MCF 10A (cell line): ENCODE measurements at regions not wholly inside any gene's neighbourhood (a gene's known extent, or its start where the extent isn't known, plus 50 kb on each side); places are given as distances from the start of the nearest gene placed in this dataset.

Source experiments
- BruUV-seq: library from RNA; stranded (reverse); fragments of 400-500 nt; replicated peaks from 2 replicates; lab custom pipeline; 2021; lab: Mats Ljungman, UMichigan
- CTCF ChIA-PET: fragments of 300-600 bp; sonication (Branson Sonifier 250); formaldehyde crosslinking; extraction: SDS; loops from one replicate; lab custom pipeline; 2021; ENCODE audit warnings: antibody characterized with exemption, inconsistent platforms; lab: Yijun Ruan, JAX
- POLR2A ChIA-PET: fragments of 300-600, 350-650 bp; sonication (Branson Sonifier 250); formaldehyde crosslinking; extraction: SDS; loops from one replicate; lab custom pipeline; 2020; ENCODE audit warnings: antibody characterized with exemption, inconsistent platforms; lab: Yijun Ruan, JAX
- DNase-seq: peaks from one replicate; pipeline ENCODE4 v3.0.0-alpha.2; 2018; ENCODE audit not compliant: unreplicated experiment
- H3K27ac Mint-ChIP-seq: one replicate; pipeline ENCODE4 v1.8.0; 2022; ENCODE audit warnings: mild to moderate bottlenecking, low read depth, mixed read lengths; ENCODE audit not compliant: unreplicated experiment
- H3K27me3 Mint-ChIP-seq: one replicate; pipeline ENCODE4 v1.8.0; 2022; ENCODE audit warnings: mixed read lengths; ENCODE audit not compliant: insufficient read depth, unreplicated experiment
- H3K36me3 Mint-ChIP-seq: one replicate; pipeline ENCODE4 v1.8.0; 2022; ENCODE audit warnings: mild to moderate bottlenecking, moderate library complexity, mixed read lengths; ENCODE audit not compliant: insufficient read depth, unreplicated experiment
- H3K4me1 Mint-ChIP-seq: one replicate; pipeline ENCODE4 v1.8.0; 2022; ENCODE audit warnings: mixed read lengths; ENCODE audit not compliant: insufficient read depth, unreplicated experiment
- H3K4me3 Mint-ChIP-seq: one replicate; pipeline ENCODE4 v1.8.0; 2022; ENCODE audit warnings: mild to moderate bottlenecking, moderate library complexity, mixed read lengths; ENCODE audit not compliant: unreplicated experiment
- H3K9me3 Mint-ChIP-seq: one replicate; pipeline ENCODE4 v1.8.0; 2022; ENCODE audit warnings: mixed read lengths; ENCODE audit not compliant: unreplicated experiment
- CTCF ChIP-seq: fragments of 200-600 bp; IDR thresholded peaks from one replicate; pipeline ENCODE4 v1.8.0; 2022; ENCODE audit warnings: antibody characterized with exemption, mild to moderate bottlenecking; ENCODE audit not compliant: unreplicated experiment
- intact Hi-C: fragments of 100-400 bp; cut with micrococcal nuclease; formaldehyde crosslinking; loops from 2 replicates; pipeline ENCODE4 v1.14.1; 2022

DNA sequence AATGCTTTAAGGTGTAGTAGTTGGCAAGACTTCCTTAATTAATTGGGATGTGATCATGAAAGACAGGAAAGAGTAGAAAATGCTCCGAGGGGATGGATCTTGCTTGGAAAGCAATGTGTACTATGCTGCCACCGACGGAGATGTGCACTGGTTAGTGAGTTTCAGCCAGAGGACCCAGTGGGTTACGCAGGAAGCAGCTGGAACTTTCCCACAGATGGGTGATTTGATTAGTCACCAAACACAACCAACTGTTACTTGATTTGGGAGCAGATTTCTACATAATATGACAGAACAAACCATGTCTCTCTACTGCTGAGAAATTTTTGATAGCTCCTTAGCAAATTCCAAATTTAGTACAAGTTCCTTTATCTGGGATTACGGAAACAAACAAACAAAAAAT is 245.4 kb upstream of the MCTP2 start:
- Mint-ChIP-seq H3K27ac (no peak overlapping the region), H3K4me1 (no peaks in the 10 kb centered on the region), H3K9me3 (no peaks in the 10 kb centered on the region), H3K36me3 (no peaks in the 10 kb centered on the region), H3K27me3 (no peaks in the 10 kb centered on the region), H3K4me3 (no peak overlapping the region)
- ChIA-PET POLR2A (no interaction called here), CTCF (no interaction called here)
- no peak for TF ChIP-seq CTCF
- BruUV-seq, result no TSS peak
- intact Hi-C loops, result no loop called here
- DNase-seq, result no peak

- Mint-ChIP-seq H3K27ac (no peak overlapping the region), H3K4me3 (no peak overlapping the region), H3K9me3 (no peaks in the 10 kb centered on the region), H3K4me1 (no peaks in the 10 kb centered on the region), H3K27me3 (no peaks in the 10 kb centered on the region), H3K36me3 (no peaks in the 10 kb centered on the region)
- CTCF ChIA-PET, result interaction anchor here (0.7 to 1.4 kb wide), 3 partner anchors 135 to 897 kb away, joined by 4 to 6 read pairs (median 6); no protein-coding TSS in a partner anchor
- POLR2A ChIA-PET, result no interaction called here
- DNase-seq, result no peak
- intact Hi-C loops, result no loop called here
- BruUV-seq, result no TSS peak
- TF ChIP-seq CTCF, result no peak
Measured at GRCh38 chr15:93985176-93985575, 246.2 kb upstream of the MCTP2 start.

DNA sequence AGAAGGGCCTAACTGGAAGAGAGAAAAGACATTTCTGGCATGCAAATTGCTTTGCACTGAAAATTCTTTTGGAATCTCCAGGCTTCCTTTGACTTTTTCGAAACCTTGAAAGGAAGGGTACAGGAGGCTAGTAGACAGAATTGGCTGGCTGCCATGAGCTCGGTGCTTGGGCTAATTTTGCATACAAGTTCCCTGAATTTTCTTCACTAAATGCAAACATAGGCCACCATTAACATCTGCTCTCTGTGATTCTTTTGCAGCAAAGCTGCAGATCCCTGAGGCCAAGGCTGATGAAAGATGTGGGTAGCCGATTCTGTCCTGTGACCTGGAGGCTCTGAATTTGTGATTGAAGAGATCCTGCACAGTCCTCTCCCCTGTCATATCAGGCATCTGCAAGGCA is 247.8 kb upstream of the MCTP2 start:
- H3K4me3 Mint-ChIP-seq, result no peak overlapping the region
- no peaks in the 10 kb centered on the region for H3K36me3 Mint-ChIP-seq
- BruUV-seq, result no TSS peak
- ChIA-PET POLR2A (no interaction called here), CTCF (interaction anchor here (0.6 to 1.8 kb wide), 5 partner anchors 8 to 952 kb away, joined by 3 to 10 read pairs (median 4); no protein-coding TSS in a partner anchor)
- no peaks in the 10 kb centered on the region for H3K9me3 Mint-ChIP-seq
- no peaks in the 10 kb centered on the region for H3K4me1 Mint-ChIP-seq
- H3K27ac Mint-ChIP-seq, result no peak overlapping the region
- no peak for DNase-seq
- TF ChIP-seq CTCF, result no peak
- intact Hi-C loops, result no loop called here
- no peaks in the 10 kb centered on the region for H3K27me3 Mint-ChIP-seq

DNA sequence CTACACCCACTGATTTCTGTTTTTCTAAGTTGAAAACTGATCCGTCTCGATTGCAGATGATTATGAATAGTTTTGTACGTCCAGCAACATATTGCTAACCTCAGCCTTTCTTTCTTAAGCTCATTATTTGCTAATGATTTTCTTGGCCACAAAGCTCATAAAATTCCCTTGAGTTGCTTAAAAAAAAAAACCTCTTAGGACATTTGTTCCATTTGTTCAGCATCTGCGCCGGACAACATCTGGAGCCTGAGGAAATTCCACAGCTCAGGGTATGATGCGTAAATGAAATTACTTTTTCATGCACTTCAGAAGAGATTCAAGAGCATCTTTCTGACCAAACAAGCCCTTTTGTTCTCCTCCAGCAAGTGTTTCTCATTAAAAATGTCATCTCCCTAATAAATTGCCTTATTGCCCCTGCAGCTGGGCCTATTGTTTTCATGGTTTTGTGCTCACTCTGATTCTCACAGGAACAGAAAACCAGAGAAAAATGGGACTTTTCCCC is 249.1 kb upstream of the MCTP2 start:
- intact Hi-C loops, result no loop called here
- Mint-ChIP-seq H3K4me1 (no peaks in the 10 kb centered on the region), H3K27me3 (no peaks in the 10 kb centered on the region), H3K4me3 (no peak overlapping the region), H3K9me3 (no peaks in the 10 kb centered on the region), H3K27ac (no peak overlapping the region), H3K36me3 (no peaks in the 10 kb centered on the region)
- no peak for TF ChIP-seq CTCF
- no TSS peak for BruUV-seq
- no peak for DNase-seq
- POLR2A ChIA-PET, result interaction anchor here (0.5 to 0.6 kb wide), 2 partner anchors 155 to 435 kb away, joined by 3 to 4 read pairs; no protein-coding TSS in a partner anchor
- CTCF ChIA-PET, result interaction anchor here (0.7 to 1.8 kb wide), 4 partner anchors 9 to 895 kb away, joined by 3 to 10 read pairs (median 4); no protein-coding TSS in a partner anchor
